ENCODE measurements at regions not wholly inside any gene's neighbourhood (a gene's known extent, or its start where the extent isn't known, plus 50 kb on each side); places are given as distances from the start of the nearest gene placed in this dataset.

- TF ChIP-seq ZC3H10 (CRISPR knock-in tag; IDR thresholded peaks at IDR 0.05) (no peak), TSHZ2 (CRISPR knock-in tag; IDR thresholded peaks at IDR 0.05) (no peak), SNAI2 (CRISPR knock-in tag; IDR thresholded peaks at IDR 0.05) (no peak)
These were observed 90.2 kb upstream of the RUNX1 start for GRCh38 chr21:35139382-35139715.

Data from SK-N-SH treated with all-trans-retinoic acid at 6 μM for 48 hours (cell line).